ENCODE measurements at regions not wholly inside any gene's neighbourhood (a gene's known extent, or its start where the extent isn't known, plus 50 kb on each side); places are given as distances from the start of the nearest gene placed in this dataset.

DNA sequence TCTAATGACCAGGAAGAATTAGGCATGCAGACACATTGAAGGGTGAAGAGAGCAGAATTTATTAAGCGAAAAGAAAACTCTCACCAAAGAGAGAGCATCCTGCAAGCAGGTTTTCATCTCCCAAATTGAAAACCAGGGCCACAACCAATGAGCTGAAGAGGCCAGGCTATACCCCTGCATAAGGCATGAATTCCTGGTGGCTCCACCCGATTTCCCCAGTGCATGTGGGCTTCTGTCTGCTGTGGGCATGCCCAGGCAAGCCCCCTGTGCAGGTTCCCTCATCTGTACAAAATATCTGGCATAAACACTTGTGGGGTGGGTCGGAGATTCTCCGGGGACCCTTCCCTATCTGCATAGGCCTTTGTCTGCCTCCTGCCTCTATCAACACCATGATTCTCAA lies 621.6 kb upstream of the LRRTM1 start:
- Histone ChIP-seq H3K36me3 (ENCODE audit: insufficient read depth, low read length) (no peaks in the 10 kb centered on the region), H3K4me1 (ENCODE audit: insufficient read depth, low read length, severe bottlenecking) (peaks cover 10% of the 10 kb centered on the region), H3K27ac (ENCODE audit: low read depth, low read length, poor library complexity, severe bottlenecking) (no peak overlapping the region), H3K9ac (ENCODE audit: low read length) (no peak overlapping the region), H3K9me2 (ENCODE audit: low read depth, low read length) (no peaks in the 10 kb centered on the region), H4K20me1 (ENCODE audit: insufficient read depth, low read length) (no peaks in the 10 kb centered on the region), H3K4me3 (ENCODE audit: low read depth, low read length, poor library complexity, severe bottlenecking) (no peak overlapping the region), H3K27me3 (ENCODE audit: insufficient read depth, low read length) (no peaks in the 10 kb centered on the region), H2AFZ (ENCODE audit: low read length) (no peak overlapping the region), H3F3A (ENCODE audit: insufficient read depth, low read length) (no peaks in the 10 kb centered on the region), H3K4me2 (ENCODE audit: low read length) (no peak overlapping the region), H3K79me2 (ENCODE audit: insufficient read depth, low read length) (no peaks in the 10 kb centered on the region), H3K9me3 (ENCODE audit: low read length) (peaks cover 13% of the 10 kb centered on the region; the same call in 1 of the 2 replicates)
- no peak for TF ChIP-seq EZH2 (IDR thresholded peaks at IDR 0.05; ENCODE audit: borderline replicate concordance, low read length)
- TF ChIP-seq, protein P1, sequence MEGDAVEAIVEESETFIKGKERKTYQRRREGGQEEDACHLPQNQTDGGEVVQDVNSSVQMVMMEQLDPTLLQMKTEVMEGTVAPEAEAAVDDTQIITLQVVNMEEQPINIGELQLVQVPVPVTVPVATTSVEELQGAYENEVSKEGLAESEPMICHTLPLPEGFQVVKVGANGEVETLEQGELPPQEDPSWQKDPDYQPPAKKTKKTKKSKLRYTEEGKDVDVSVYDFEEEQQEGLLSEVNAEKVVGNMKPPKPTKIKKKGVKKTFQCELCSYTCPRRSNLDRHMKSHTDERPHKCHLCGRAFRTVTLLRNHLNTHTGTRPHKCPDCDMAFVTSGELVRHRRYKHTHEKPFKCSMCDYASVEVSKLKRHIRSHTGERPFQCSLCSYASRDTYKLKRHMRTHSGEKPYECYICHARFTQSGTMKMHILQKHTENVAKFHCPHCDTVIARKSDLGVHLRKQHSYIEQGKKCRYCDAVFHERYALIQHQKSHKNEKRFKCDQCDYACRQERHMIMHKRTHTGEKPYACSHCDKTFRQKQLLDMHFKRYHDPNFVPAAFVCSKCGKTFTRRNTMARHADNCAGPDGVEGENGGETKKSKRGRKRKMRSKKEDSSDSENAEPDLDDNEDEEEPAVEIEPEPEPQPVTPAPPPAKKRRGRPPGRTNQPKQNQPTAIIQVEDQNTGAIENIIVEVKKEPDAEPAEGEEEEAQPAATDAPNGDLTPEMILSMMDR (IDR thresholded peaks at IDR 0.05; ENCODE audit: low read length): no peak

DNA sequence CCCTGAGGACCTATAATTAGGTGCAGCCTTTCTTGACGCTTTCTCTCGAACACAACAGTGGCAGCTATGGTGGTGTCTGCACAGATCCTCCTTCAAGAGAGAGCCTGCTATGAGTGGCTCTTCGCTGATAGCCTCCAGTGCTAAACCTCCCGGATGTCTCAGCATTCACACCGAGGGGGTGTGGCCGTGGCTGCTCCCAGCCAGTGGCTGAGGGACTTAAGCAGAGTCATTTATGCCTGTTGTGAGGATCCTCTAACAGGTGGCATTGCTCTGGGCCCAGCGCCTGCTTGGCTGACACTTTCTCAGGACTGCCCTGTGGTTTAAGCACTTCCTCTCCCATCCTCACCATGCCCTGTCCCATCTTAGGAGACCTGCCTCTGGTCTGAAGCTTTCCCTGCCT lies 592.0 kb upstream of the LRRTM1 start:
- TF ChIP-seq, protein P1 (IDR thresholded peaks at IDR 0.05; ENCODE audit: low read length): no peak
- no peak for TF ChIP-seq EZH2 (IDR thresholded peaks at IDR 0.05; ENCODE audit: borderline replicate concordance, low read length)
- Histone ChIP-seq H3K4me2 (ENCODE audit: low read length) (peak overlapping the region; percentile 28; the same call in 1 of the 2 replicates), H3K27ac (ENCODE audit: low read depth, low read length, poor library complexity, severe bottlenecking) (peak overlapping the region; percentile 45)

DNA sequence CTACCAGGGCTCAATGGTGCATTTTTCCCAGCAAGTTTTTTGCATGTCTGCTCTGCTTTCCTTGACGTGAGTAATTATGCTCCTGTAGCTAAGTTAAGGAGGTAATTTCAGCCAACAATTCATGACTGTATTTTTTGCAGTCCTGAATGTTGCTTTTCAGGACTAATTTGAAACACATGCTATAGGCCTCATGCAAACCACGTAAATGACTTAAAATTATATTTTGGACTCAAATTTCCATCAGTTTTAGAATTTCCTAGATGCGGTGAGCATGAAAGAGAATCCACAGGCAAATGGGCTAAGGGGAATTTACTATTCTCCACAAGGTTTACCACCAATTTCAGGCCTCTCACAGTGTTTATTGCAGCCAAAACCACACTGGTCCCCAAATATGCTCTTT lies 589.9 kb upstream of the LRRTM1 start:
- Histone ChIP-seq H3K27me3 (ENCODE audit: insufficient read depth, low read length) (no peaks in the 10 kb centered on the region), H3K9me2 (ENCODE audit: low read depth, low read length) (no peaks in the 10 kb centered on the region), H3K4me1 (ENCODE audit: insufficient read depth, low read length, severe bottlenecking) (peaks cover 27% of the 10 kb centered on the region), H3K4me2 (ENCODE audit: low read length) (no peak overlapping the region), H4K20me1 (ENCODE audit: insufficient read depth, low read length) (no peaks in the 10 kb centered on the region), H3K9me3 (ENCODE audit: low read length) (no peaks in the 10 kb centered on the region), H3K79me2 (ENCODE audit: insufficient read depth, low read length) (no peaks in the 10 kb centered on the region), H3K9ac (ENCODE audit: low read length) (no peak overlapping the region), H3K4me3 (ENCODE audit: low read depth, low read length, poor library complexity, severe bottlenecking) (no peak overlapping the region), H3K27ac (ENCODE audit: low read depth, low read length, poor library complexity, severe bottlenecking) (no peak overlapping the region), H3K36me3 (ENCODE audit: insufficient read depth, low read length) (no peaks in the 10 kb centered on the region), H3F3A (ENCODE audit: insufficient read depth, low read length) (no peaks in the 10 kb centered on the region), H2AFZ (ENCODE audit: low read length) (no peak overlapping the region)
- TF ChIP-seq, protein P1 (IDR thresholded peaks at IDR 0.05; ENCODE audit: low read length): no peak
- TF ChIP-seq EZH2 (IDR thresholded peaks at IDR 0.05; ENCODE audit: borderline replicate concordance, low read length): no peak

More for the DNA sequence above, 592.0 kb upstream of the LRRTM1 start:
- Histone ChIP-seq H3K9me2 (ENCODE audit: low read depth, low read length) (no peaks in the 10 kb centered on the region; the same call in 1 of the 2 replicates), H3K79me2 (ENCODE audit: insufficient read depth, low read length) (no peaks in the 10 kb centered on the region), H4K20me1 (ENCODE audit: insufficient read depth, low read length) (no peaks in the 10 kb centered on the region), H3F3A (ENCODE audit: insufficient read depth, low read length) (no peaks in the 10 kb centered on the region), H3K9me3 (ENCODE audit: low read length) (no peaks in the 10 kb centered on the region), H3K27me3 (ENCODE audit: insufficient read depth, low read length) (no peaks in the 10 kb centered on the region), H3K9ac (ENCODE audit: low read length) (no peak overlapping the region; the same call in 1 of the 2 replicates), H3K4me3 (ENCODE audit: low read depth, low read length, poor library complexity, severe bottlenecking) (no peak overlapping the region), H3K36me3 (ENCODE audit: insufficient read depth, low read length) (no peaks in the 10 kb centered on the region), H3K4me1 (ENCODE audit: insufficient read depth, low read length, severe bottlenecking) (peaks cover 28% of the 10 kb centered on the region), H2AFZ (ENCODE audit: low read length) (peak overlapping the region; percentile 62; the same call in 1 of the 2 replicates)
